ENCODE measurements at regions not wholly inside any gene's neighbourhood (a gene's known extent, or its start where the extent isn't known, plus 50 kb on each side); places are given as distances from the start of the nearest gene placed in this dataset.

DNA sequence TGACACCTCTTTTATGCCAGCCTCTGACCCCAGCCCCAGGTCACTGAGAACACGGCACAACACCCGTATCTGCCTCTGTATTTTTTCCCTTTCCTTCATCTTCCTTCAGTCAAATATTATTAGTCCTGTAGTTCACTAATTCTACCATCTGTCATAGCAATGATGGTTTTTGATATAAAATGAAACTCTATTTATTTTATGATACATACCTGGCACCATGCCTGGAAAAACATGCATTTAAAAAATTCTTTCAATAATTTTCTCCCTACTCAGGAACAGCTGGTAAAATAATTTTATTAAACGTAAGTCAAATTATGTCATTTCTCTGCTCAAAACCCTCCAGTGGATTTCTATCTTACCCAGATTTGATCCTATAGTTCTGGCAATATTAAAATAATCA is 224.7 kb downstream of the CDH7 start:
- ATAC-seq (no peak), DNase-seq (no peak)
- no peak overlapping the region for H3K4me3 ChIP-seq
- no peak overlapping the region for H3K27ac ChIP-seq
- TF ChIP-seq, protein P1, sequence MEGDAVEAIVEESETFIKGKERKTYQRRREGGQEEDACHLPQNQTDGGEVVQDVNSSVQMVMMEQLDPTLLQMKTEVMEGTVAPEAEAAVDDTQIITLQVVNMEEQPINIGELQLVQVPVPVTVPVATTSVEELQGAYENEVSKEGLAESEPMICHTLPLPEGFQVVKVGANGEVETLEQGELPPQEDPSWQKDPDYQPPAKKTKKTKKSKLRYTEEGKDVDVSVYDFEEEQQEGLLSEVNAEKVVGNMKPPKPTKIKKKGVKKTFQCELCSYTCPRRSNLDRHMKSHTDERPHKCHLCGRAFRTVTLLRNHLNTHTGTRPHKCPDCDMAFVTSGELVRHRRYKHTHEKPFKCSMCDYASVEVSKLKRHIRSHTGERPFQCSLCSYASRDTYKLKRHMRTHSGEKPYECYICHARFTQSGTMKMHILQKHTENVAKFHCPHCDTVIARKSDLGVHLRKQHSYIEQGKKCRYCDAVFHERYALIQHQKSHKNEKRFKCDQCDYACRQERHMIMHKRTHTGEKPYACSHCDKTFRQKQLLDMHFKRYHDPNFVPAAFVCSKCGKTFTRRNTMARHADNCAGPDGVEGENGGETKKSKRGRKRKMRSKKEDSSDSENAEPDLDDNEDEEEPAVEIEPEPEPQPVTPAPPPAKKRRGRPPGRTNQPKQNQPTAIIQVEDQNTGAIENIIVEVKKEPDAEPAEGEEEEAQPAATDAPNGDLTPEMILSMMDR (IDR thresholded peaks at IDR 0.05), result no peak
- H3K27me3 ChIP-seq (ENCODE audit: low read depth), result no peaks in the 10 kb centered on the region
- H3K4me1 ChIP-seq, result no peaks in the 10 kb centered on the region
- no peaks in the 10 kb centered on the region for H3K36me3 ChIP-seq
- no peaks in the 10 kb centered on the region for H3K9me3 ChIP-seq
- intact Hi-C loops (cut with DNase I), result no loop called here

DNA sequence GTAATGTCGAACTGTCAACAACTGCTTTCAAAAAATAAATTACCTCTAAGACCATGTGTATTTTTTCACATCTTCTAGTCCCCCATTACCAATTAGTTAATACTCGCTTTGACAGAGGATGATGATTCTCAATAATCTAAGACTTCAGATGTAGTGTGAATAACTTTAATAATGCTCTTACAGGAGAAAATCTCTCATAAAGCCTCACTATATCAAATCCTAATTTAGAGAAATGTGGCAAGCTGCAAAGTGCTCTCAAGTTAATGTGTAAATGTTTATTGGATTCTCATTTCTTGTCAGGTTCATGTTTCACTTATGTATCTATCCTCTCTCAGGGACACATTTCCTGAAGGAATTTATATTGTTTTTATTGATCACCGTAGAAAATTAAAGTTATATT is 223.9 kb downstream of the CDH7 start:
- Histone ChIP-seq H3K36me3 (no peaks in the 10 kb centered on the region), H3K27ac (no peak overlapping the region), H3K27me3 (ENCODE audit: low read depth) (no peaks in the 10 kb centered on the region), H3K4me3 (no peak overlapping the region), H3K4me1 (no peaks in the 10 kb centered on the region), H3K9me3 (no peaks in the 10 kb centered on the region)
- intact Hi-C loops (cut with DNase I), result no loop called here
- TF ChIP-seq, protein P1 (IDR thresholded peaks at IDR 0.05), result no peak
- ATAC-seq (no peak), DNase-seq (no peak)

DNA sequence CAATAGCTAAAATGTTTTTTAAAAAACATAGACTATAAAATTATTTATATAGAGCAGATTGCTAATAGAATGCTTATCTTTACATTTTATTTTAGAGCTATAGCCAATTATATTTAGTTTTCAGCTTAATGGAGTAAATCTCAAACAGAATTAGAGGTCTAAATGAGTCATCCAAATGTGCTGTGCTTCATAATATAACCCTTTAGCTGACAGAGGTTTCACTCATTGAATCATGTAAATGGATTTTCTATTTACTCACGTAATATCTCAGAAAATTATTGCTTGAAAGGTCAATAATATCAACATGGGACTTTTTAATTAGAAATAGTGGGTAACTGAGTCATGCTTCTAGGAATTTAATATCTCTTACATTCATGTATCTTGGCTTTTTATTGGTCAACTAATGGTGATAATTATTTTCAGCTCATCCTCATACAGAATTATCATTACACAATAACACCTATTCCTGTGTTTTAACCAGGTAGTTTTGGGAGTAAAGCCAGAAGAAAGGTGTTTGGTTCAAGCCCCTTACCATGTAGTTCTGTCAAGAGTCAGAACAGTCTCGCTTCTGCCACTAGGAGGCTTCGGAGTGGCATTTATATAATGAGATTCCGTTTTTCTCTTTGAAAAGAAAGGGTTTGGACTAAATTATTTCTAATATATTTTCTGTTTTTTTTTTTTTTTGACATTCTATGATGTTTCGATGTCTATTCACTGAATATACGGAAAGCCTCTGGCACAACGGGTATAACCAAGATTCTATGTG is 217.6 kb downstream of the CDH7 start:
- H3K27me3 ChIP-seq (ENCODE audit: low read depth), result no peaks in the 10 kb centered on the region
- H3K27ac ChIP-seq, result no peak overlapping the region
- DNase-seq (no peak), ATAC-seq (no peak)
- no peaks in the 10 kb centered on the region for H3K4me1 ChIP-seq
- TF ChIP-seq, protein P1 (IDR thresholded peaks at IDR 0.05), result peak; percentile 13
- H3K9me3 ChIP-seq, result no peaks in the 10 kb centered on the region
- no peaks in the 10 kb centered on the region for H3K36me3 ChIP-seq
- intact Hi-C loops (cut with DNase I), result no loop called here
- no peak overlapping the region for H3K4me3 ChIP-seq

DNA sequence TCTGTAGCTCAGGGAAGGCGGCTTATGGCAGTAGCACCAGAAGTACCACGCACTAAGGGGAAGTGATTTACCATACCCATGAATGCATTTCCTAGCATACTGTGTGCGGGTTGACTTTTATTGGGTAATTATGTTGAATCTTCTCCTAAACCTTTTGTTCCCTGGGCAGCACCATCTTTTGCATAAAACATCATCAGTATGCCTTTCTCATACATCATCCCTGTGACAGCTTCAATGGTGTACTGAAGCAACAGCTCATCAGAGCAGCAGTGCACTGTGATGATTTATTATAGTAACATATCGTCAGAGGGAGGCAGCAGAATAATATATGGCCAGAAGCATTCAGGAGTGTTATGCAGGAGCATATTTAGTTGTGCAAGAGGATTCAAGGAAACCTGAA is 204.9 kb downstream of the CDH7 start:
- Histone ChIP-seq H3K27ac (no peak overlapping the region), H3K36me3 (no peaks in the 10 kb centered on the region), H3K27me3 (ENCODE audit: low read depth) (no peaks in the 10 kb centered on the region), H3K4me3 (no peak overlapping the region), H3K4me1 (no peaks in the 10 kb centered on the region), H3K9me3 (no peaks in the 10 kb centered on the region)
- ATAC-seq, result no peak
- TF ChIP-seq, protein P1 (IDR thresholded peaks at IDR 0.05), result no peak
- intact Hi-C loops (cut with DNase I), result no loop called here
- no peak for DNase-seq

DNA sequence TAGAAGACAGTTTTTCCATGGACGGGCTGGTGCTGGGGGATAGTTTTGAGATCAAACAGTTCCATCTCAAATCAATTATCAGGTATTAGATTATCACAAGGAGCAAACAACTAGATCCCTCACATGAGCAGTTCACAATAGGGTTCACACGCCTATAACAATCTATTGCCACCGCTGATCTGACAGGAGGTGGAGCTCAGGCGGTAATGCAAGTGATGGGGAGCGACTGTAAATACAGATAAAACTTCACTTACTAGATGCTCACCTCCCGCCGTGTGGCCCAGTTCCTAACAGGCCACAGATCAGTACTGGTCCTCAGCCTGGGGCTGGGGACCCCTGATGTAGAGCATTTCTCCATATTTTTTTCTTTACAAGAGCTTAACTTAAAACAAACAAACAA is 203.6 kb downstream of the CDH7 start:
- ATAC-seq, result no peak
- TF ChIP-seq, protein P1 (IDR thresholded peaks at IDR 0.05), result no peak
- intact Hi-C loops (cut with DNase I), result no loop called here
- Histone ChIP-seq H3K27ac (no peak overlapping the region), H3K27me3 (ENCODE audit: low read depth) (no peaks in the 10 kb centered on the region), H3K36me3 (no peaks in the 10 kb centered on the region), H3K9me3 (no peaks in the 10 kb centered on the region), H3K4me3 (no peak overlapping the region), H3K4me1 (no peaks in the 10 kb centered on the region)
- DNase-seq, result no peak
